ENCODE measurements at regions not wholly inside any gene's neighbourhood (a gene's known extent, or its start where the extent isn't known, plus 50 kb on each side); places are given as distances from the start of the nearest gene placed in this dataset.

GRCh38 chr5:165272436-165272835 lies 1767.0 kb downstream of the MAT2B start:
- DNase-seq (ENCODE audit: low read depth in 2 of 2) = no peak

GRCh38 chr5:165277661-165278060 lies 1772.2 kb downstream of the MAT2B start:
- DNase-seq (ENCODE audit: low read depth in 2 of 2) = no peak

- no peak for DNase-seq (ENCODE audit: low read depth in 2 of 2)
Observed at GRCh38 chr5:165282491-165282890, 1777.1 kb downstream of the MAT2B start.

DNA sequence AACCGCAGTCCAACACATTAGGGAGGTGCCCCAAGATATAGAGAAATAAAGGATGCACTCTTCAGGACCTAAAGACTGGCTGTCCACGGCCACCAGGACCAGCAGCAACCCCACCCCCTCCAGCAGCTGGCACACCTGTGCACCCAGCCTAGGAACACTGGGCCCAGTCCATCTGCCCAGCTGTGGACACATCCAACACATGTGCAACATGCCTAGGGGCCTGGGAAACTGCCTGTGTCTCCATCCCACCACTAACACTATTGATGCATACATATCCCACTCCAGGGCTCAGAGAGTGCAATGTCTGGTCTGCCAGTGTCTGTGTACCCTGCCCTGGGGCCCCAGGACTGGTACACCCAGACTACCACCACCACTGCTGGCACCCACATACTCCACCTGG lies 1781.3 kb downstream of the MAT2B start:
- no peak for DNase-seq (ENCODE audit: low read depth in 2 of 2)

- DNase-seq (ENCODE audit: low read depth in 2 of 2) = no peak
Observed at GRCh38 chr5:165290535-165290934, 1785.1 kb downstream of the MAT2B start.

DNA sequence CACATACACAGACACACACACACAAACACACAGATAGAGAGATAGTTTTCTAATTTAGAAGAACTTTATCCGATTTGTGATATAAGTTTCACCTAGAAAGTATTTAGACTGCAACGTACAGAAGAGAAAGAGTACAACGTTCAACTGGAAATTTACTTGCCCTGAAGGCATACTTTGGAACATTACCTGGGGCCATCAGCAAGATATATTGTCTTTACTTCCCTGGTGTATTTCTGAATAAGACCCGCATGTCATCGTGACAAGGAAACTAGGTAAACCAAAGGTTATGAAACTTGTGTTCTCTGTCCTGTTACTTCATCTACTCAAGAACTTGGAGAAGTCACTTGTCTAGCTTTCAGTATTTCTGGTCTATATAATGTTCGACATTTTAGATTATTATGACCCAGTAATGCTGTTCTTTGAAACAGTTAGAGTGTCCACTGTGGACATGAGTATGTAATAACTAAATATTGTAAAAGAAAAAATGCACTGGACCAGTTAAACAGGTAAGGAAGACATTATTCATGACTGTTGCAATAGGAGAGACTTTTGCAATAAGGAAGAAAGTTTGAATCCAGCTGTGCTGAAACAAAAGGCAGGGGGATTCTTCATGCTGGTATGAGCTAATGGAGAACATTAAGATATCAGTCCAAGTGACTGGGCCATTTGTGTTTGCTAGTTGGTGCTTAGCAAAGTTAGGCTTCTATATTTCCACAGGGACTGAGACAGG lies 1791.1 kb downstream of the MAT2B start:
- DNase-seq (ENCODE audit: low read depth in 2 of 2) = no peak

- no peak for DNase-seq (ENCODE audit: low read depth in 2 of 2)
Observed at GRCh38 chr5:165304193-165304827, 1798.9 kb downstream of the MAT2B start.

DNA sequence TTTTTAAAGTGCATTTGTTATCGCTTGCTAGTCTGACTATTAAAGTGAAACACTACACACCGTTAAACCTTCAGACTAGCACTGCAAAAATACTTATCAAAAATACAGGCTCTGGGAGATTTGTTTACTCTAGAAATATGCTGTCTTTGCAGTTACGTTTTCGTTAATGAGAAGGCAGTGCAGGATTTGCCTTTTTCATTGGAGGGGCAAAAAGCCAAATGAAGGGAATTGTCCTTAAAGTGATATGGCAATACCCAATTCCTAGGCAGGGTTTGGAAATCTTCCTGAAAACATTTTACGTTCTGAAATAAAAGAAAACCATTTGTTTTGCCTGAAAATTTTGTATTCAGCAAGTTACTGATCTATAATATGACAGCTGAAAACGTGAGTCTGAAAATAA lies 1800.2 kb downstream of the MAT2B start:
- DNase-seq (ENCODE audit: low read depth in 2 of 2) = no peak

- DNase-seq (ENCODE audit: low read depth in 2 of 2) = no peak
Observed at GRCh38 chr5:165309446-165309845, 1804.0 kb downstream of the MAT2B start.

GRCh38 chr5:165310031-165310430 lies 1804.6 kb downstream of the MAT2B start:
- DNase-seq (ENCODE audit: low read depth in 2 of 2) = no peak

- DNase-seq (ENCODE audit: low read depth in 2 of 2) = no peak
Observed at GRCh38 chr5:165321912-165322311, 1816.5 kb downstream of the MAT2B start.

DNA sequence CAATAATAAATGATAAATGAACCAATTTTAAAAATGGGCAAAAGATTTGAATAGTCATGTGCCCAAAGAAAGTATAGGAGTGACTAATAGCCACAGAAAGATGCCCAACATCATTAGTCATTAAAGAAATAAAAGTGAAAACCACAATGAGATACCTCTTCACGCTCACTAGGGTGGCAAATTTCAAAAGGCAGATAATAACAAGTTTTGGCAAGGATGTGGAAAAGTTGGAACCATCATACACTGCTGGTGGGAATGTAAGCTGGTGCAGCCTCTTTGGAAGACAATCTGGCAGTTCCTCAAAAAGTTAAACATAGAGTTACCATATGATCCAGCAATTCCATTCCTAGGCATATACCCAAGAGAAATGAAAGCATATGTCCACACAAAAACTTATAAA lies 1819.8 kb downstream of the MAT2B start:
- DNase-seq (ENCODE audit: low read depth in 2 of 2) = no peak

DNA sequence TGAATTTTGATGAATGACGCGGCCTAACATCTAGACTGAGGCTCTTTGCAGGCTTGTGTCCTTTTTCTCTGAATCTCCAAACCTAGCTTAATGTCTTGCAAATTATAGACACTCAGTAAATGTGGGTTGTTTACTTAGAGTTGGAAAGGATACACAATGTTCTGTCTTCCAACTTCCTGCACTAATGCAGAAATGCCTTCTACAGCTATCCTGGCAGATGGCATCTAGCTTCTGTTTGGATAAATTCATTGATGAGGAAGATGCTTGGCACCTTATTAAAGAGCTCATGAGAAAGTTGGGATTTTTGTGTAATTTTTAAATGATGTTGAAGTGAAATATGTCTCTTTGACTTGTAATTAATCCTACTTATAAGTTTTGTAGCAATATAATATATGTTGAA lies 1822.2 kb downstream of the MAT2B start:
- DNase-seq (ENCODE audit: low read depth in 2 of 2) = no peak

GRCh38 chr5:165328846-165329245 lies 1823.4 kb downstream of the MAT2B start:
- no peak for DNase-seq (ENCODE audit: low read depth in 2 of 2)

GRCh38 chr5:165333623-165334022 lies 1828.2 kb downstream of the MAT2B start:
- no peak for DNase-seq (ENCODE audit: low read depth in 2 of 2)

GRCh38 chr5:165334201-165334600 lies 1828.8 kb downstream of the MAT2B start:
- no peak for DNase-seq (ENCODE audit: low read depth in 2 of 2)

GRCh38 chr5:165349735-165350134 lies 1844.3 kb downstream of the MAT2B start:
- DNase-seq (ENCODE audit: low read depth in 2 of 2) = no peak

GRCh38 chr5:165351342-165351741 lies 1845.9 kb downstream of the MAT2B start:
- no peak for DNase-seq (ENCODE audit: low read depth in 2 of 2)

DNA sequence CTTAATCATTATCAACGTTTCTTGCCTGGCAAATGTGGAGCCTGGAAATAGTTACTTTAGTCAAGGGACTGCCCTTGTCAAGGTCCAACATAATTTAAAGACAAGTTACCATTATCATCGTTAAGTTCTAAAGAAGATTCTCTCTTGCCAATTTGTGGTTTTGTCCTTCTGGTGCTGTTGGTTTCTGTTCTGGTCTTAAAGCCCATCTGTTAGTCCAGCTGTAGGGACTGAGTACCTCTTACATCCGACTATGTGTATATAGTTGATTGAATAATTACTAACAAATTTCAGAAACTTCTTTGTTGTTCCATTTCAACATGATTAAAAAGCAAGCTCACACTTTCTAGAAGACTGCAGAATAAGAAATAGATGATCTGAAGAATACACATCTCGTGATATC lies 1854.9 kb downstream of the MAT2B start:
- no peak for DNase-seq (ENCODE audit: low read depth in 2 of 2)

GRCh38 chr5:165360784-165361542 lies 1855.5 kb downstream of the MAT2B start:
- DNase-seq (ENCODE audit: low read depth in 2 of 2) = no peak

GRCh38 chr5:165370233-165370632 lies 1864.8 kb downstream of the MAT2B start:
- DNase-seq (ENCODE audit: low read depth in 2 of 2) = no peak

- no peak for DNase-seq (ENCODE audit: low read depth in 2 of 2)
Observed at GRCh38 chr5:165370794-165371193, 1865.4 kb downstream of the MAT2B start.

- no peak for DNase-seq (ENCODE audit: low read depth in 2 of 2)
Observed at GRCh38 chr5:165375201-165375600, 1869.8 kb downstream of the MAT2B start.

All from activated CD4-positive, alpha-beta T cell treated with anti-CD3 and anti-CD28 coated beads for 24 hours (primary cell).